Transverse colon (tissue), 4 donors: ENCODE measurements at regions not wholly inside any gene's neighbourhood (a gene's known extent, or its start where the extent isn't known, plus 50 kb on each side); places are given as distances from the start of the nearest gene placed in this dataset.

Experiments
- DNase-seq: peaks from one replicate; pipeline ENCODE4 v3.0.0-alpha.2; 2019
- H3K27ac ChIP-seq, 4 donors: fragments of 200-600 bp; sonication (generic); 2 replicates each; pipeline ENCODE4 v1.5.1; 2016 to 2018; ENCODE audit warnings: inconsistent platforms in 4 of 4
- H3K27me3 ChIP-seq: fragments of 200-600 bp; sonication (generic); 2 replicates; pipeline ENCODE4 v1.5.1; 2017; ENCODE audit warnings: inconsistent platforms
- H3K36me3 ChIP-seq, 4 donors: fragments of 200-600 bp; sonication (generic); 2 replicates each; pipeline ENCODE4 v1.5.1; 2017 to 2019; ENCODE audit warnings: inconsistent platforms in 4 of 4
- H3K4me1 ChIP-seq, 4 donors: fragments of 200-600 bp; sonication (generic); 2 replicates each; pipeline ENCODE4 v1.5.1; 2017 to 2020; ENCODE audit warnings: inconsistent platforms in 4 of 4
- H3K4me3 ChIP-seq, 4 donors: fragments of 200-600 bp; sonication (generic); 1 replicate in 1 of 4; 2 replicates in 3 of 4; pipeline versions ENCODE4 v1.5.1 to v1.6.1; 2017 to 2019; ENCODE audit warnings: inconsistent platforms in 4 of 4
- H3K9me3 ChIP-seq, 2 donors: fragments of 200-600 bp; sonication (generic); 2 replicates each; pipeline ENCODE4 v1.5.1; 2017 to 2019; ENCODE audit warnings: inconsistent platforms in 2 of 2
- EP300 ChIP-seq: sonication (generic); formaldehyde crosslinking; IDR thresholded peaks from one replicate; pipeline ENCODE4 v1.6.1; 2017; ENCODE audit warnings: antibody characterized with exemption, low read depth
- POLR2A ChIP-seq: fragments of 450-650 bp; IDR thresholded peaks from one replicate; pipeline ENCODE4 v1.6.1; 2016; ENCODE audit warnings: antibody characterized with exemption, mild to moderate bottlenecking, moderate library complexity
- POLR2AphosphoS5 ChIP-seq, 3 donors: sonication (generic); formaldehyde crosslinking; IDR thresholded peaks; one replicate each; pipeline ENCODE4 v1.6.1; 2016; ENCODE audit warnings: antibody characterized with exemption in 3 of 3
- WGBS, 2 donors: methylation state at CpG; one replicate each; pipeline ENCODE4 v1.1.5; 2018; ENCODE audit warnings: low coverage in 1 of 2; 5-methylcytosine and 5-hydroxymethylcytosine counted together
- in situ Hi-C, 4 donors: fragments of 200-750 bp; cut with MboI; loops; one replicate each; pipeline versions ENCODE4 v1.15.0 to v1.15.1; 2017; ENCODE audit warnings: low sequenced_read_pairs in 3 of 4, low pct_ligation_motif_present in 1 of 4, low pct_unique_long_range_greater_than_20kb in 1 of 4
- intact Hi-C: fragments of 100-400 bp; cut with DNase I; formaldehyde crosslinking; loops from one replicate; pipeline ENCODE4 v1.15.1; 2023; ENCODE audit warnings: low total_unique reads
- TF ChIP-seq, protein P1 (sequence below), 5 experiments: fragments of 200-600 bp in 3 of 5; fragments of 450-650 bp in 2 of 5; sonication (generic) in 3 of 5; IDR thresholded peaks; 1 replicate in 2 of 5; 2 replicates in 3 of 5; pipeline ENCODE4 v1.5.1; 2016 to 2017; ENCODE audit warnings: antibody characterized with exemption in 5 of 5, inconsistent platforms in 3 of 5, mild to moderate bottlenecking in 2 of 5, moderate library complexity in 1 of 5

DNA sequence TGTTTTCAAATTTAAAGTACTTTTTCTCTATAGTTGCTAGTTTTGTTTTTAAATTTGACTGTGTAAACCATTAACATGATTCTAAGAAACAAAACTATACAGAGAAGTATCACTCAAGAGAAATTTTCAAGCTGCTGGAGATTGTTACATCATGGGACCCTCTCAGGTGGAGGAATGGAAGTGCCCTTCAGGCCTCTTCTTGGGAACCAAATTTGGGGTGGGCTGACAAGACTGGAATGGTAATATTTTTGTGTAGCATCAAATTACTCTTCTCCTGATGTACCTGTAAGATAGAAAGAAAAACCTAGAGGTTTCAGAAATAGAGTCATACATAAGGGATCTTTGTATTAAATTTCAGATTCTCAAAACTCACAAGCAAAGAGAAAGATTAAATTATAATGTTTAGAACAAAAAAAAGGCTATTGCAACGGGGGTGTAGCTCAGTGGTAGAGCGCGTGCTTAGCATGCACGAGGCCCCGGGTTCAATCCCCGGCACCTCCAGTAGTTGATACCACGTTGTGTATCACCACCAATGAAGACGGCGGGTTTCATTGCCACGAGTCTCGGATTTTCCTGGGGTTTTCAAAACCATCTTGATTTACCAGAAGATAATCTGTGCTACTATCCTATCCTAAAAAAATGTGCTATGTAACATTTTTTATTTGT is 193.7 kb downstream of the GPX5 start:
- Histone ChIP-seq H3K4me3 (no peak overlapping the region), H3K4me1 (no peaks in the 10 kb centered on the region), H3K27me3 (peaks cover 53% of the 10 kb centered on the region), H3K27ac (no peak overlapping the region), H3K36me3 (no peaks in the 10 kb centered on the region), H3K9me3 (no peaks in the 10 kb centered on the region)
- intact Hi-C loops, result no loop called here
- WGBS, 2 donors, result 22 to 35% methylated on average over 8 to 11 of the region's 11 CpGs
- in situ Hi-C loops, result no loop called here
- TF ChIP-seq, protein P1, sequence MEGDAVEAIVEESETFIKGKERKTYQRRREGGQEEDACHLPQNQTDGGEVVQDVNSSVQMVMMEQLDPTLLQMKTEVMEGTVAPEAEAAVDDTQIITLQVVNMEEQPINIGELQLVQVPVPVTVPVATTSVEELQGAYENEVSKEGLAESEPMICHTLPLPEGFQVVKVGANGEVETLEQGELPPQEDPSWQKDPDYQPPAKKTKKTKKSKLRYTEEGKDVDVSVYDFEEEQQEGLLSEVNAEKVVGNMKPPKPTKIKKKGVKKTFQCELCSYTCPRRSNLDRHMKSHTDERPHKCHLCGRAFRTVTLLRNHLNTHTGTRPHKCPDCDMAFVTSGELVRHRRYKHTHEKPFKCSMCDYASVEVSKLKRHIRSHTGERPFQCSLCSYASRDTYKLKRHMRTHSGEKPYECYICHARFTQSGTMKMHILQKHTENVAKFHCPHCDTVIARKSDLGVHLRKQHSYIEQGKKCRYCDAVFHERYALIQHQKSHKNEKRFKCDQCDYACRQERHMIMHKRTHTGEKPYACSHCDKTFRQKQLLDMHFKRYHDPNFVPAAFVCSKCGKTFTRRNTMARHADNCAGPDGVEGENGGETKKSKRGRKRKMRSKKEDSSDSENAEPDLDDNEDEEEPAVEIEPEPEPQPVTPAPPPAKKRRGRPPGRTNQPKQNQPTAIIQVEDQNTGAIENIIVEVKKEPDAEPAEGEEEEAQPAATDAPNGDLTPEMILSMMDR (IDR thresholded peaks at IDR 0.05), result no peak
- DNase-seq, result no peak

DNA sequence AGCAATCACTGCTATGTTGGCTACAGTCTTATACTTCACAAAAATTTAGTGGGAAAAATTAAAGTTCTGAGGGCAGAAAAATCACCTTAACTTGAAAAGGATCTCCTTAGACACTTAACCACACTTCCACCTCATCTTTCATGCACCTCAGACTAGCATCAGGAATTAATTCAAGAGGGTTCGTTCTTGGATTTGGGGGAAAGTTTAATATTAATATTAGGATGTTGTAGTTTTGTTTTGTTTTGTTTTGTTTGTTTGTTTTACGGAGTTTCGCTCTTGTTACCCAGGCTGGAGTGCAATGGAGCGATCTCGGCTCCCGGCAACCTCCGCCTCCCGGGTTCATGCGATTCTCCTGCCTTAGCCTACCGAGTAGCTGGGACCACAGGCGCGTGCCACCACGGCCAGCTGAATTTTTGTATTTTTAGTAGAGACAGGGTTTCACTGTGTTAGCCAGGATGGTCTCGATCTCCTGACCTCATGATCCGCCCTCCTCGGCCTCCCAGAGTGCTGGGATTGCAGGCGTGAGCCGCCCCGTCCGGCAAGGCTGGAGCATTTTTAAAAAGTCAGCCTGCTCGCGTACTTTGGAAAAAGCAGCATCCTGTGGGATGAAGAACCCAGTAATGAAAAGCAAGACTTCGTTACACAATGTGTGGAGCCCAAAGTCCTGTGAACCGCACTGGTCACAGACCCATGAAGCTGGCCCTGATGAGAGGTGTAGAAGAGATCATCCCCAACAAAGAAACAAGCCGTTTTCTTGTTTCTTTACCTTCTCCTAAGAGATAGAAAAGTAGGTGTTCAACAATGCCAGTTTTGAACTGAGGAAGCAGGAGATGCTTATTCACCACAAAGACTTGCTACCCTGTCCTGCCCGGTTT is 194.9 kb downstream of the GPX5 start:
- no peak overlapping the region for H3K4me3 ChIP-seq
- WGBS, 2 donors, result 72 to 82% methylated on average over 11 to 26 of the region's 26 CpGs
- intact Hi-C loops (no loop called here), in situ Hi-C loops (no loop called here)
- H3K36me3 ChIP-seq, result no peaks in the 10 kb centered on the region
- H3K4me1 ChIP-seq, result no peaks in the 10 kb centered on the region
- H3K27ac ChIP-seq, result no peak overlapping the region
- TF ChIP-seq EP300, result no peak
- no peak for TF ChIP-seq POLR2A
- TF ChIP-seq, protein P1 (IDR thresholded peaks at IDR 0.05), result no peak
- no peak for TF ChIP-seq POLR2AphosphoS5 (IDR thresholded peaks at IDR 0.05)
- DNase-seq, result no peak
- peaks cover 59% of the 10 kb centered on the region for H3K27me3 ChIP-seq
- no peaks in the 10 kb centered on the region for H3K9me3 ChIP-seq

GRCh38 chr6:28721372-28721771 is 195.7 kb downstream of the GPX5 start:
- no peaks in the 10 kb centered on the region for H3K4me1 ChIP-seq
- no peak overlapping the region for H3K4me3 ChIP-seq
- DNase-seq, result no peak
- no peaks in the 10 kb centered on the region for H3K36me3 ChIP-seq
- intact Hi-C loops, result no loop called here
- WGBS, 2 donors, result 72 to 74% methylated on average over 2 of the region's 2 CpGs
- TF ChIP-seq EP300 (no peak), POLR2A (no peak)
- in situ Hi-C loops, result no loop called here
- no peak overlapping the region for H3K27ac ChIP-seq
- H3K27me3 ChIP-seq, result peaks cover 67% of the 10 kb centered on the region
- H3K9me3 ChIP-seq, result no peaks in the 10 kb centered on the region

- H3K27me3 ChIP-seq, result peaks cover 78% of the 10 kb centered on the region
- in situ Hi-C loops (no loop called here), intact Hi-C loops (loop anchor here (2.0 kb wide), 1 partner anchor 34 kb away; no protein-coding TSS in a partner anchor)
- TF ChIP-seq POLR2AphosphoS5 (IDR thresholded peaks at IDR 0.05), result no peak
- TF ChIP-seq, protein P1 (IDR thresholded peaks at IDR 0.05), result no peak
- TF ChIP-seq POLR2A, result no peak
- TF ChIP-seq EP300, result no peak
- no peak overlapping the region for H3K4me3 ChIP-seq
- no peak for DNase-seq
- WGBS, 2 donors, result 30 to 57% methylated on average over 1 of the region's 1 CpG
- no peaks in the 10 kb centered on the region for H3K9me3 ChIP-seq
- H3K4me1 ChIP-seq, result peaks cover 0 to 7% (median 0%) of the 10 kb centered on the region in 4 donors
- no peaks in the 10 kb centered on the region for H3K36me3 ChIP-seq
- H3K27ac ChIP-seq, result no peak overlapping the region
These were observed 198.7 kb downstream of the GPX5 start for GRCh38 chr6:28724395-28724794.
